Activated CD4-positive, alpha-beta memory T cell treated with anti-CD3 and anti-CD28 coated beads, Interleukin-2, amount 10 ng/mL, durations not matched to agents 7 days and 5 days (primary cell): ENCODE measurements at regions not wholly inside any gene's neighbourhood (a gene's known extent, or its start where the extent isn't known, plus 50 kb on each side); places are given as distances from the start of the nearest gene placed in this dataset.
"Not testable (repeated sequence)": the region's sequence is repeated elsewhere in the genome, so short reads cannot be mapped to it uniquely, and the experiment has no call there.

Experiments
- CTCF ChIA-PET: fragments of 350-600 bp; sonication (Branson Sonifier 250); formaldehyde crosslinking; loops from one replicate; lab custom pipeline; 2021; ENCODE audit warnings: antibody characterized with exemption, inconsistent platforms; lab: Charles Lee
- POLR2A ChIA-PET: fragments of 350-600 bp; sonication (Branson Sonifier 250); formaldehyde crosslinking; loops from one replicate; lab custom pipeline; 2021; ENCODE audit warnings: antibody characterized with exemption; lab: Charles Lee
- DNase-seq: peaks from one replicate; pipeline ENCODE4 v3.0.0-alpha.2; 2020
- H3K27ac Mint-ChIP-seq: one replicate; pipeline ENCODE4 v1.8.0; 2021; ENCODE audit warnings: mild to moderate bottlenecking, mixed read lengths
- H3K27me3 Mint-ChIP-seq: one replicate; pipeline ENCODE4 v1.8.0; 2021; ENCODE audit warnings: mixed read lengths
- H3K36me3 Mint-ChIP-seq: one replicate; pipeline ENCODE4 v1.8.0; 2021; ENCODE audit warnings: low read depth, mixed read lengths
- H3K4me1 Mint-ChIP-seq: one replicate; pipeline ENCODE4 v1.8.0; 2021; ENCODE audit warnings: mixed read lengths
- H3K4me3 Mint-ChIP-seq: one replicate; pipeline ENCODE4 v1.8.0; 2021; ENCODE audit warnings: mild to moderate bottlenecking, mixed read lengths
- H3K9me3 Mint-ChIP-seq: one replicate; pipeline ENCODE4 v1.8.0; 2021; ENCODE audit warnings: mixed read lengths

- Mint-ChIP-seq H3K27me3 (no peaks in the 10 kb centered on the region), H3K27ac (no peak overlapping the region), H3K36me3 (no peaks in the 10 kb centered on the region), H3K4me1 (peaks cover 2% of the 10 kb centered on the region), H3K4me3 (no peak overlapping the region), H3K9me3 (peaks cover 2% of the 10 kb centered on the region)
- no peak for DNase-seq
- POLR2A ChIA-PET, result no interaction called here
- CTCF ChIA-PET, result no interaction called here
Observed at GRCh38 chr18:22286585-22286984, 117.2 kb downstream of the GATA6 start.

- DNase-seq, result no peak
- no peaks in the 10 kb centered on the region for H3K36me3 Mint-ChIP-seq
- H3K9me3 Mint-ChIP-seq, result peaks cover 2% of the 10 kb centered on the region
- no peak overlapping the region for H3K27ac Mint-ChIP-seq
- peaks cover 2% of the 10 kb centered on the region for H3K4me1 Mint-ChIP-seq
- POLR2A ChIA-PET, result no interaction called here
- no peak overlapping the region for H3K4me3 Mint-ChIP-seq
- H3K27me3 Mint-ChIP-seq, result no peaks in the 10 kb centered on the region
- CTCF ChIA-PET, result no interaction called here
Observed at GRCh38 chr18:22285361-22286140, 116.2 kb downstream of the GATA6 start.

DNA sequence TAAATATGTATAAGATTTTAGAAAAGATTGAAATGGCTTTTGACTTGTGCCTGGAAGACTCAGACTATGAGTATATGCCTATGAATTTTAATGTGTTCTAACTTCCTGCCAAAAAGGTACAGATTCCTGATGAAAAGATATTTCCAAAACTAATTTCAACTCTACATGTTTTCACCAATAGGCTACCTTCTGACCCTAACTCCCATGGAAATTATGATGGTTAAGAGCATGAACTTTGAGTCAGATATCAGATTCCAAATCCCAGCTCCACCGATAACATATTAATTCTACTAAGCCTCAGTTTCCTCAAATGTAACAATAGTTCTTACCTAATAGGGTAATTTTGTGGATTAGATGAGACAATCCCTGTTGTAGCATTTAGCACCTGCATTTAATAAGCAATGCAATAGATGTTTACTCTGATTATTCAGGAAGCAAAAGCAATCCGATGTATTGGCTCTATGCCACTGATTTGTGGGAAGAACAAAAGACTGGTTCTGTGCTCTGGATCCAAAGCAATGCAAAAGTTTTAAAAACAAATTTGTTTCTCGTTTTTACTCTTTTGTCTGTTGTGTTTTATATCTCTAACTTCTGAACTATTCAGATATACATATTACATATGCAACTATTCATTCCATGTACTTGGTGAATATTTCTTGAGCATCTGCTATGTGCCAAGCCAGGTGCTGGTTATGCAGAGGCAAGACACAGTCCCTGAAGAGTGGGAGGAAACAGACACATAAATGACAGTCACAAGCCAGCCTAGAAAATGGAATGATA lies 115.4 kb downstream of the GATA6 start:
- DNase-seq, result no peak
- no peak overlapping the region for H3K4me3 Mint-ChIP-seq
- peaks cover 2% of the 10 kb centered on the region for H3K9me3 Mint-ChIP-seq
- no peaks in the 10 kb centered on the region for H3K27me3 Mint-ChIP-seq
- H3K4me1 Mint-ChIP-seq, result peaks cover 2% of the 10 kb centered on the region
- CTCF ChIA-PET, result no interaction called here
- no peaks in the 10 kb centered on the region for H3K36me3 Mint-ChIP-seq
- POLR2A ChIA-PET, result no interaction called here
- no peak overlapping the region for H3K27ac Mint-ChIP-seq

DNA sequence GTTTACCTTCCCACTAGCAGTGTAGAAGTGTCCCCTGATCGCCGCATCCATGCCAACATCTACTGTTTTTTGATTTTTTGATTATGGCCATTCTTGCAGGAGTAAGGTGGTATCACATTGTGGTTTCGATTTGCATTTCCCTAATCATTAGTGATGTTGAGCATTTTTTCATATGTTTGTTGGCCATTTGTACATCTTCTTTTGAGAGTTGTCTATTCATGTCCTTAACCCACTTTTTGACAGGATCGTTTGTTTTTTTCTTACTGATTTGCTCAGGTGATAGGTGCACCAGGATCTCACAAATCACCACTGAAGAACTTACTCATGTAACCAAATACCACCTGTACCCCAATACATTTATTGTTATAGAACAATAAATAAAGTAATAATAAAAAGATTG lies 114.5 kb downstream of the GATA6 start:
- POLR2A ChIA-PET, H3K27ac Mint-ChIP-seq, CTCF ChIA-PET, H3K9me3 Mint-ChIP-seq, H3K27me3 Mint-ChIP-seq, DNase-seq, H3K4me3 Mint-ChIP-seq, H3K36me3 Mint-ChIP-seq, H3K4me1 Mint-ChIP-seq: not testable (repeated sequence)

DNA sequence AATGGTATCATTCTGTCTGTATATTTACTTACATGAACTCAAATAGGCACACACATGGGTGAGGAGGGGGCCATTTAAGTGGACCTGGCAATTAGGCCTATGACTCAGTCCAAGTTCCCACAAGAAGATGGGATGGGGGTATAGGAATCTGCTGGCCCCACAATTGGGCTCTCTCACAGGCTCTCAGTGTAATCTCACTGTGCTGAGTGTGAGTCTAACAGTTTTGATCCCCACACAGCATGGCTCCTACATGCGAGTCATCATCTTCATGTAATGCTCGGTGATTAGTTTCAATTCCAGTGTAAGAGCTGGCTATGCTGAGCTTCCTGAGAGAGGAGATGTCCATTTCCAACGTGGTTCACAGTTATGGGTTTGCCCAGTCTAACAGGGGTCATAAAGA lies 114.0 kb downstream of the GATA6 start:
- Mint-ChIP-seq H3K36me3 (no peaks in the 10 kb centered on the region), H3K4me3 (no peak overlapping the region), H3K27ac (no peak overlapping the region), H3K9me3 (peaks cover 2% of the 10 kb centered on the region), H3K27me3 (no peaks in the 10 kb centered on the region), H3K4me1 (peaks cover 2% of the 10 kb centered on the region)
- CTCF ChIA-PET, result no interaction called here
- POLR2A ChIA-PET, result no interaction called here
- DNase-seq, result no peak

- H3K36me3 Mint-ChIP-seq, result no peaks in the 10 kb centered on the region
- POLR2A ChIA-PET, result no interaction called here
- H3K4me3 Mint-ChIP-seq, result no peak overlapping the region
- H3K4me1 Mint-ChIP-seq, result peaks cover 2% of the 10 kb centered on the region
- CTCF ChIA-PET, result no interaction called here
- H3K27me3 Mint-ChIP-seq, result no peaks in the 10 kb centered on the region
- no peak for DNase-seq
- peaks cover 2% of the 10 kb centered on the region for H3K9me3 Mint-ChIP-seq
- no peak overlapping the region for H3K27ac Mint-ChIP-seq
Observed at GRCh38 chr18:22283116-22283395, 113.7 kb downstream of the GATA6 start.

- no peak for DNase-seq
- Mint-ChIP-seq H3K36me3 (no peaks in the 10 kb centered on the region), H3K9me3 (peaks cover 2% of the 10 kb centered on the region), H3K27me3 (no peaks in the 10 kb centered on the region), H3K4me3 (no peak overlapping the region), H3K4me1 (peaks cover 2% of the 10 kb centered on the region), H3K27ac (no peak overlapping the region)
- ChIA-PET CTCF (no interaction called here), POLR2A (no interaction called here)
Observed at GRCh38 chr18:22282311-22283115, 113.1 kb downstream of the GATA6 start.

GRCh38 chr18:22280453-22280750 lies 111.0 kb downstream of the GATA6 start:
- ChIA-PET POLR2A (no interaction called here), CTCF (no interaction called here)
- H3K4me3 Mint-ChIP-seq, result no peak overlapping the region

GRCh38 chr18:22279741-22280452 lies 110.5 kb downstream of the GATA6 start:
- H3K4me1 Mint-ChIP-seq, result peaks cover 2% of the 10 kb centered on the region
- POLR2A ChIA-PET, result no interaction called here
- no peak overlapping the region for H3K4me3 Mint-ChIP-seq
- H3K27me3 Mint-ChIP-seq, result no peaks in the 10 kb centered on the region
- H3K27ac Mint-ChIP-seq, result no peak overlapping the region
- peaks cover 2% of the 10 kb centered on the region for H3K9me3 Mint-ChIP-seq
- H3K36me3 Mint-ChIP-seq, result no peaks in the 10 kb centered on the region
- CTCF ChIA-PET, result no interaction called here
- DNase-seq, result no peak

More at GRCh38 chr18:22280453-22280750, 111.0 kb downstream of the GATA6 start:
- Mint-ChIP-seq H3K27ac (no peak overlapping the region), H3K4me1 (peaks cover 2% of the 10 kb centered on the region), H3K27me3 (no peaks in the 10 kb centered on the region), H3K36me3 (no peaks in the 10 kb centered on the region), H3K9me3 (peaks cover 2% of the 10 kb centered on the region)
- no peak for DNase-seq

DNA sequence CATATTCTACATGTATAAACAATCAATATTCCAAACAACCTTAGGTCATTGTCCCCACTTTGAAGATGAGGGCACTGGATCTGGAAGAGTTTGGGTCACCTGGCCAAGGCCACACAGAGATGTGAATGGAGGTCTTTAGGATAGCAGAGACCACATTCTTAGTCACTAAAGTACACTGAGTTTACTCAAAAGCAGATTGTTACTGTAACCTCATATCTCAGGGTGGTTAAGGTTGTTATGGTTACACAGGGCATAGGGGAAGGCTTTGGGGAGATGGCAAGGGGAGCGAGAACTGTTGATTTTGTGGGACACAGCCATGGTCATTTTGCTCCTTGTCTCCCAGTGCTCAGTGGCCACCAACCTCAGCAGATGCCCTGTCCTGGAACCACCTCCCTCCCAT lies 109.4 kb downstream of the GATA6 start:
- Mint-ChIP-seq H3K36me3 (no peaks in the 10 kb centered on the region), H3K4me1 (peaks cover 2% of the 10 kb centered on the region), H3K27ac (no peak overlapping the region), H3K27me3 (no peaks in the 10 kb centered on the region), H3K4me3 (no peak overlapping the region), H3K9me3 (peaks cover 2% of the 10 kb centered on the region)
- ChIA-PET CTCF (no interaction called here), POLR2A (no interaction called here)
- DNase-seq, result no peak

- CTCF ChIA-PET, result no interaction called here
- Mint-ChIP-seq H3K4me3 (no peak overlapping the region), H3K4me1 (peaks cover 2% of the 10 kb centered on the region), H3K36me3 (no peaks in the 10 kb centered on the region), H3K27ac (no peak overlapping the region), H3K27me3 (no peaks in the 10 kb centered on the region), H3K9me3 (no peaks in the 10 kb centered on the region)
- no peak for DNase-seq
- POLR2A ChIA-PET, result no interaction called here
Observed at GRCh38 chr18:22277758-22278157, 108.4 kb downstream of the GATA6 start.

DNA sequence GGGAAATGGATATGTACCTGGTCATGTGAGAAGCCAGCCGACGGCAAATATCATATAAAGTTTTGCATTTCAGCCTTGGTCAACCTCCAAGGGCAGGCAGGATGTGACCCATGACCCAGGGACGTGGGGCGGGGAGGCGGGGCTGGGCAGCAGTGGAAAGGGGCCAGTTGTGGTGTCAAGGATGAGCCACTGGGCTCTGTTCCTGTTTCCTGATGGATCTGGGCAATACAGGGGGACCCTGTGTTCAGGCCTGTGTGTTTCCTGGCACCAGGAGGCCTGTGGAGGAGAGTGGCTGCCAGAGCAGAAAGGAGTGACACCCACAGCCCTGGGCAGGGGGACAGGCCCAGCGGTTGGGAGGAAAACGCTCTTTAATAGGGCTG lies 106.9 kb downstream of the GATA6 start:
- DNase-seq, result no peak
- H3K9me3 Mint-ChIP-seq, result no peaks in the 10 kb centered on the region
- ChIA-PET POLR2A (no interaction called here), CTCF (no interaction called here)
- H3K4me3 Mint-ChIP-seq, result no peak overlapping the region
- no peaks in the 10 kb centered on the region for H3K27me3 Mint-ChIP-seq
- H3K27ac Mint-ChIP-seq, result no peak overlapping the region
- H3K36me3 Mint-ChIP-seq, result no peaks in the 10 kb centered on the region
- H3K4me1 Mint-ChIP-seq, result no peaks in the 10 kb centered on the region

DNA sequence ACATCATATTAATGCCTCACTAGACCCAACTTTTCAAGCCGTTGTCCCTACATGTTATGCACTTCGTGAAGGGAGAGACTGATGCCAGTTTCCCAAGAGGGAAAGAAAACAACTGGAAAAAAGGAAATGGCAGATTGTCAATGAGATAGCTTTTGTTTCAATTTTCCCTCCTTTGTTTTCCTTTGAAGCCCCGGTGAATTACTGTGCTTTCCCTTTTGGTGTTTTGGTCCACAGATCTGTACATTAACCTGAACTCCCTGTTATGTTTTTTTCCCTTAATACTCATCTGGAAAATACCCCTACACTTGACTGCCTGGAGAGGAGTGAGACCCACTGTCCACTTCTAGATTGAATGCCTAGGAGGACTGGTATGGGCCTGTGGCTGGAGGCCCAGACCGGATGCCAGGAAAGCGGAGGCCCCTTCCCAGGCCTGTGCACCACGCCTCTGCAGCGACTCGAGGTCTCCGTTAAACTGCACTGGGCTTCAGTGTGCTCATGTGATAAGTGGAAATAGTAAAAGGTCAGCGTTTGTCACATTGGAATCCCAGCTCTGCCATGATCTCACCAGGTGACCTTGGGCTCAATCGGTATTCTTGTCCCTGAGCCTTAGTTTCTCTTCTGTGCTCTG lies 106.4 kb downstream of the GATA6 start:
- H3K9me3 Mint-ChIP-seq, result no peaks in the 10 kb centered on the region
- CTCF ChIA-PET, result no interaction called here
- no peak overlapping the region for H3K27ac Mint-ChIP-seq

More for the DNA sequence above, 106.4 kb downstream of the GATA6 start:
- no peak overlapping the region for H3K4me3 Mint-ChIP-seq
- H3K4me1 Mint-ChIP-seq, result no peaks in the 10 kb centered on the region
- POLR2A ChIA-PET, result no interaction called here
- H3K36me3 Mint-ChIP-seq, result no peaks in the 10 kb centered on the region
- DNase-seq, result no peak
- no peaks in the 10 kb centered on the region for H3K27me3 Mint-ChIP-seq
